GM13977 (cell line): ENCODE measurements at regions not wholly inside any gene's neighbourhood (a gene's known extent, or its start where the extent isn't known, plus 50 kb on each side); places are given as distances from the start of the nearest gene placed in this dataset.

Experiments
- DNase-seq: peaks from one replicate; pipeline ENCODE4 v3.0.0; 2012; ENCODE audit warnings: low spot score
- in situ Hi-C: fragments of 300-500 bp; cut with MboI; formaldehyde crosslinking; loops from one replicate; pipeline ENCODE4 v1.12.0; 2022; ENCODE audit warnings: low sequenced_read_pairs, low pct_unique_long_range_greater_than_20kb, mixed read lengths, inconsistent platforms; ENCODE audit not compliant: unreplicated experiment
- TF ChIP-seq, protein P1 (sequence below): IDR thresholded peaks from 2 replicates; pipeline ENCODE4 v1.5.1; 2012; ENCODE audit warnings: mild to moderate bottlenecking, control low read depth; ENCODE audit not compliant: insufficient read depth; ENCODE audit errors: extremely low read depth, missing control alignments

DNA sequence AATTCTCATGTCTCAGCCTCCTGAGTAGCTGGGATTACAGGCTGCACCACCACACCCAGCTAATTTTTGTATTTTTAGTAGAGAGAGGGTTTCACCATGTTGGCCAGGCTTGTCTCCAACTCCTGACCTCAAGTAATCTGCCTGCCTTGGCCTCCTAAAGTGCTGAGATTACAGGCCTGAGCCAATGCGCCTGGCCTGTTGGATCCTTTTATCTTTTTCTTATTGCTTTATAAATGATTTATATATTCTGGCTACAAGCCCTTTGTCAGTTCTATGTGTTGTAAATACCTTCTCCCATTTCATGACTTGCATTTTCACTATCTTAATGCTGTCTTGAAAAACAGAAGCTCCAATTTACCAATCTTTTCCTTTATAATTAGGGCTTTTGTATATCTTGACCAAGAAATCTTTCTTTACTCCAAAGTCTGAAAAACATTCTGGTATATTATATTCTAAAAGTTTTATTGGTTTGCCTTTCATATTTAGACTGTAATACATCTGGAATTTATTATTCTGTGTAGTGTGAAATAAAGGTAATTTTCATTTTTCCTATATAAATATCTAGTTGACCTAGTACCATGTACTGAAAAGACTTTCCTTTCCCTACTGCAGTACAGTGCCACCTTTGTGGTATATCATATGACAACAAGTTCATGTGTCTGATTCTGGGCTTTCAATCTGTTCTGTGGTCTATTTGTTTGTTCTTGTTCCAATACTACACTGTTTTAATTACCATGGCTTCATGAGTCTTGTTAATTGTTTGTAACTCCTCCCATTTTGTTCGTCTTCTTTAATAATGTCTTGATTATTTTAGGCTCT lies 52.9 kb upstream of the RNU6-1 start:
- TF ChIP-seq, protein P1, sequence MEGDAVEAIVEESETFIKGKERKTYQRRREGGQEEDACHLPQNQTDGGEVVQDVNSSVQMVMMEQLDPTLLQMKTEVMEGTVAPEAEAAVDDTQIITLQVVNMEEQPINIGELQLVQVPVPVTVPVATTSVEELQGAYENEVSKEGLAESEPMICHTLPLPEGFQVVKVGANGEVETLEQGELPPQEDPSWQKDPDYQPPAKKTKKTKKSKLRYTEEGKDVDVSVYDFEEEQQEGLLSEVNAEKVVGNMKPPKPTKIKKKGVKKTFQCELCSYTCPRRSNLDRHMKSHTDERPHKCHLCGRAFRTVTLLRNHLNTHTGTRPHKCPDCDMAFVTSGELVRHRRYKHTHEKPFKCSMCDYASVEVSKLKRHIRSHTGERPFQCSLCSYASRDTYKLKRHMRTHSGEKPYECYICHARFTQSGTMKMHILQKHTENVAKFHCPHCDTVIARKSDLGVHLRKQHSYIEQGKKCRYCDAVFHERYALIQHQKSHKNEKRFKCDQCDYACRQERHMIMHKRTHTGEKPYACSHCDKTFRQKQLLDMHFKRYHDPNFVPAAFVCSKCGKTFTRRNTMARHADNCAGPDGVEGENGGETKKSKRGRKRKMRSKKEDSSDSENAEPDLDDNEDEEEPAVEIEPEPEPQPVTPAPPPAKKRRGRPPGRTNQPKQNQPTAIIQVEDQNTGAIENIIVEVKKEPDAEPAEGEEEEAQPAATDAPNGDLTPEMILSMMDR: no peak
- DNase-seq: no peak
- in situ Hi-C loops: no loop called here

DNA sequence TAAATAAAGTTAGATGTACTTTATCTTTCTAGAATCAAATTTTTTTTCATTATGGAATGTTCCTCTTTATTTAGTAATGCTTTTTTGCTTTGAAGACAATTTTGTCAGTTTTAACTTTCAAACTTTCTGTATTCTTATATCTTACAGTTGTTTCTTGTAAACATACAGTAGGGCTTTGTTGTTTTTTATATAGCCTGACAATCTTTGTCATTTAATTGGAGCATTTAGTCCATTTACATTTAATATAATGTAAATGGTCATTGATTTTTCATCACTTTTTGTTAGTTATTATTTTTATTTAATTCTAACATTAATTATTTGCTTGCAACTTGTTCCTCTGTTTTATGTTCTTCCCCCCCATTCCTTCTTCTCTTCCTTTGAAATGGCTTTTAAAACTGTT lies 55.4 kb upstream of the RNU6-1 start:
- no peak for DNase-seq
- TF ChIP-seq, protein P1: no peak

DNA sequence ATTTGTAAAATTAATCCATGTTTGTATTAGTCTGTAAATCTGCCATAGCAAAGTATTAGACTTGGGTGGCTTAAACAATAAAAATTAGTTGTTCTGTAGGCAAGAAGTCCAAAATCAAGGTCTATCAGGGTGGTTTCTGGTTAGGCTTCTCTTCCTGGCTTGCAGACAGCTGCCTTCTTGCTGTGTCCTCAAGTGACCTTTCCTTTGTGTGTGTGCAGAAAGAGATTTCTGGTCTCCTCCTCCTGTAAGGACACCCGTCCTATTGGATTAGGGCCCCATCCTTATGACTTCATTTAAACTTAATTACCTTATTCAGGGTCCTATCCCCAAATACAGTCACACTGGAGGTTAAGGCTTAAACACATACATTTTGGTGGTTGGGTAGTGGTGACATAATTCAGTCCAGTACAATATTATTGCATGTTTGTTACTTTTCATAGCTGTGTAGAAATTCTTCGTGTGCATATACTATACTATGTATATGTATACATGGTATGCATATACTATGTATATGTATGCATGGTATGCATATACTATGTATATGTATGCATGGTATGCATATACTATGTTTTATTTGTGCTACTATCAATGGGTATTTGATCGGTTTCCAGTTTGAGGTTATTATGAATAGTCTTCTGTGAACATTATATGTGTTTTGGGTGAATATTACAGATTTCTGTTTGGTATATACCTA lies 57.9 kb upstream of the RNU6-1 start:
- in situ Hi-C loops: no loop called here
- TF ChIP-seq, protein P1: no peak
- DNase-seq: no peak

More for the DNA sequence above, 55.4 kb upstream of the RNU6-1 start:
- in situ Hi-C loops: no loop called here

DNA sequence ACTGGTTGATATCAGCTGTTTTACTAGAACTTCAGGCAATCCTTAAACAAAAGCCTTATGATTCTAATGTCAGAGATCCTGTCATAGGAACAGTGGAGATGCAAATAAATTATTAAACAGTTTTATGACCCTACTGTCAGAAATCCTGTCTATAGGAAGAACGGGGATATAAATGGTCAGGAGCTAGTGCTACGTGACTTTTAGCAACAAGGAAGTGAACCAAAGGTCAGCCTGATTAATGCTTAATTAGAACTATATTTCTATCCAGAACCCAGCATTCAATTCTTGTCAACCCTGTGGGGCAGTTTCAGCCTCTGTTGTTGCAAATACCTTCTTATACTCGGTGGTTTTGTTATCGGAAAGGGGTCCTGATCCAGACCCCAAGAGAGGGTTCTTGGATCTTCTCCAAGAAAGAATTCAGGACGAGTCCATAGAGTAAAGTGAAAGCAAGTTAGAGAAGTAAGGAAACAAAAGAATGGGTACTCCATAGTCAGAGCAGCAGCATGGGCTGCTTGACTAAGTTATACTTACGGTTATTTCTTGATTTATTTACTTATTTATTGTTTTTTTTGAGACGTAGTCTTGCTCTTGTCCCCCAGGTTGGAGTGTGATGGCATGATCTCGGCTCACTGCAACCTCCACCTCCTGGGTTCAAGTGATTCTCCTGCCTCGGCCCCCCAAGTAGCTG lies 59.9 kb upstream of the RNU6-1 start:
- TF ChIP-seq, protein P1: no peak
- no peak for DNase-seq
- in situ Hi-C loops: no loop called here

DNA sequence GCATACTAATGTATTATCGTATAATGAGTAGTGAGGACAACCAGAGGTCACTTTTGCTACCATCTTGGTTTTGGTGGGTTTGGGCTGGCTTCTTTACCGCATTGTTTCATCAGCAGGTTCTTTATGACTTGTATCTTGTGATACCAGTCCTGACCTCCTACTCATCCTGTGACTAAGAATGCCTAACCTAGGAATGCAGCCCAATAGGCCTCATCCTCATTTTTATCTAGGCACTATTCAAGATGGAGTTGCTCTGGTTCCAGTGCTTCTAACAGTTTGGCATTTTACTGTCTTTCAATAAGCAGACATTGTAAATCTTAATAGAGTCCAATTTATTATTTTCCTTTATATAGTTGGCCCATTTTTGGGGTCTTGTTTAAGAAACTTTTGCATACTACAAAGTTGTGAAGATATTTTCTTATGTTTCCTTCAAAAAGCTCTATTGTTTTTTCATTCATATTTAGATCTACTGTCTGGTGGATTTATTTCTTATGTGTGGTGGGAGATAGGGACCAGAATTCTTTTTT lies 60.8 kb upstream of the RNU6-1 start:
- in situ Hi-C loops: no loop called here
- DNase-seq: no peak
- TF ChIP-seq, protein P1: no peak

DNA sequence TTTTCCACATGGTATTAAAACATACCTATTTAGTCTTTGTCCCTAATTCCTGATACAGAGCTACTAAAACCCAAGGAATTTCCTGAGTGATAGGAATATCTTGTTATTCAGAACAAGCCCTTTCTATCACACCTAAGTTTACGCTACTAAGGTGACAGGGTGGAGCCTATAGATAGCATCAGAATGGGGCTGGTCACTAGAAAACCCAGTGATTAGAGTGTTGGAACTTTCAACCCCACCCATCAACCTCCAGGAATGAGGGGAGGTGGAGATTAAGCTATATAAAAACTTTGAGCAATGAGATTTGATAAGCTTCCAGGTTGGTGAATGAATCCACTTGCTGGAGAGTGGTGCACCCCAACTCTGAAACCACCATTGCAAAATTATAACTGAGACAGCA lies 62.1 kb upstream of the RNU6-1 start:
- in situ Hi-C loops: no loop called here
- no peak for DNase-seq
- TF ChIP-seq, protein P1: no peak
